LNCAP (cell line): ENCODE measurements at regions not wholly inside any gene's neighbourhood (a gene's known extent, or its start where the extent isn't known, plus 50 kb on each side); places are given as distances from the start of the nearest gene placed in this dataset.

Experiments
- TF ChIP-seq, protein P1 (sequence below): fragments of 450-650 bp; IDR thresholded peaks from 2 replicates; pipeline ENCODE4 v1.5.1; 2017; ENCODE audit warnings: mild to moderate bottlenecking

DNA sequence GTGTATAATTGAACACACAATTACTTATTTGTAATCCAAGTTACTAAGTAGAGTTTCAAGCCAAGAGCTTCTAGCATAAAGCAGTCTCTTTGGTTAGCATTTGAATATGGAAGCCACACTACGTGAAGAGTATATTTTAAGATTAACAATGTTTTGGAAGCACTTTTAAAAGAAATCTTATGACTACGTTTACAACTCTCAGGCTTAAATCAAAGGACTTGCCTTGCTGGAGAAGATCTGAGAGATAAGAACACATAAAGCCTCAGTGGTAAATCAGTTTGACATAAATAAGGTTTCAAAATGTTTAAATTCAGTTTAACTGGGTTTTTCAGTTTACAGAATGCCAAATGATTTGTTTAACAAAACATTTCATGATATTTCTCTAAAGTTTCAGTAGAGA is 161.9 kb upstream of the PDE3A start:
- TF ChIP-seq, protein P1, sequence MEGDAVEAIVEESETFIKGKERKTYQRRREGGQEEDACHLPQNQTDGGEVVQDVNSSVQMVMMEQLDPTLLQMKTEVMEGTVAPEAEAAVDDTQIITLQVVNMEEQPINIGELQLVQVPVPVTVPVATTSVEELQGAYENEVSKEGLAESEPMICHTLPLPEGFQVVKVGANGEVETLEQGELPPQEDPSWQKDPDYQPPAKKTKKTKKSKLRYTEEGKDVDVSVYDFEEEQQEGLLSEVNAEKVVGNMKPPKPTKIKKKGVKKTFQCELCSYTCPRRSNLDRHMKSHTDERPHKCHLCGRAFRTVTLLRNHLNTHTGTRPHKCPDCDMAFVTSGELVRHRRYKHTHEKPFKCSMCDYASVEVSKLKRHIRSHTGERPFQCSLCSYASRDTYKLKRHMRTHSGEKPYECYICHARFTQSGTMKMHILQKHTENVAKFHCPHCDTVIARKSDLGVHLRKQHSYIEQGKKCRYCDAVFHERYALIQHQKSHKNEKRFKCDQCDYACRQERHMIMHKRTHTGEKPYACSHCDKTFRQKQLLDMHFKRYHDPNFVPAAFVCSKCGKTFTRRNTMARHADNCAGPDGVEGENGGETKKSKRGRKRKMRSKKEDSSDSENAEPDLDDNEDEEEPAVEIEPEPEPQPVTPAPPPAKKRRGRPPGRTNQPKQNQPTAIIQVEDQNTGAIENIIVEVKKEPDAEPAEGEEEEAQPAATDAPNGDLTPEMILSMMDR = no peak

GRCh38 chr12:20210621-20211215 is 157.6 kb upstream of the PDE3A start:
- TF ChIP-seq, protein P1 = no peak

GRCh38 chr12:20211541-20211940 is 156.8 kb upstream of the PDE3A start:
- TF ChIP-seq, protein P1 = no peak

DNA sequence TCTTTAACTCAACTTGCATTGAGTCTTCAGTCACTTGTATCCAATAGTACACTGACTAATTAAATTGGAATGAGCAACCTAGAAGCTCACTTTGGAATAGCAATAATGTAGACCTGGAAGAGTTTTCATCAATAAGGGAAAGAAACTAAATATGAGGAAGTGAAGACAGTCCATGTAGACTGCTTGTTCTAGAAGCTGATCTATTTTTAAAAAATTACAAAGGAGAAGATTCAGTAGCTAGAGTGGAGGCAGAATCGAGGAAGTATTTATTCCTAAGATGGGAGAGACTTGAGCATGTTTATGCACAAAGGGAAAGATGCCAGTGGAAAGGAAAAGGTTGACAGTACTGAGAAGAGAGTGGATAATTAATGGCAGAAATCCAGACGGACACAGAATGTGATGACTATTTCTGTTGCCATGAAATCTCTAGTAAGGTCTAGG is 156.3 kb upstream of the PDE3A start:
- TF ChIP-seq, protein P1 = no peak

- TF ChIP-seq, protein P1 = no peak
These were observed 155.4 kb upstream of the PDE3A start for GRCh38 chr12:20212658-20213555.

- TF ChIP-seq, protein P1 = no peak
These were observed 154.4 kb upstream of the PDE3A start for GRCh38 chr12:20213723-20214625.

GRCh38 chr12:20220339-20220738 is 148.0 kb upstream of the PDE3A start:
- TF ChIP-seq, protein P1 = peak; percentile 62; the same call in 1 of the 2 replicates
